ENCODE measurements at regions not wholly inside any gene's neighbourhood (a gene's known extent, or its start where the extent isn't known, plus 50 kb on each side); places are given as distances from the start of the nearest gene placed in this dataset.

DNA sequence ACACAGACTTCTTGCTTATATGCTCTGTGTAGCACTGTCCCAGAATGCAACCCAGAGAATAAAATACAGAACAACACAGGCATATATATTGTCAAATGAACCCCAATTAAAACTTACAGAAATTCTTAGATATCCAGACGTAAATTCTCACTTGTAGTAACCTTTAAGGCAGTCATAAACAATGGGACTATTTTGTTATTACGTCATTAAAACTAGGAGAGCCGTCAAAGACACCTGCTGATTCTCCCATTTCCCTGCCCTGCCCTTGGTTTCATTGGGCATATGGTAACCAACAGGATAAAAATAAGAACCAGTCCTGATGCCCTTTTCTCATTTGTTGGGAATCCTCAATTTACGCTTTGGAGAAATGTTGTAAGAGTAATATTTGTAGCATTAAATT lies 871.3 kb upstream of the EYS start:
- Histone ChIP-seq H3K9ac (replicated peaks in 1 of 4; ENCODE audit: extremely low read depth in 1 of 4, low read depth in 3 of 4, low read length in 3 of 4) (no peak overlapping the region), H3K18ac (ENCODE audit: extremely low read depth, low read length) (no peak overlapping the region), H3K4ac (replicated peaks; ENCODE audit: insufficient read length, low read depth, low read length) (no peak overlapping the region), H2BK15ac (ENCODE audit: low read length) (no peak overlapping the region), H2AK5ac (ENCODE audit: low read depth, low read length) (no peak overlapping the region), H3K9me3 (ENCODE audit: insufficient read depth in 2 of 2, low read depth in 1 of 2, low read length in 1 of 2) (no peaks in the 10 kb centered on the region; a peak in 1 of 4 replicates), H2BK12ac (ENCODE audit: low read depth, low read length) (no peak overlapping the region), H3K23ac (ENCODE audit: insufficient read length) (no peak overlapping the region), H3K14ac (ENCODE audit: insufficient read length) (no peak overlapping the region), H3K27me3 (replicated peaks in 1 of 4; ENCODE audit: control insufficient read depth in 3 of 4, extremely low read depth in 1 of 4, insufficient read depth in 3 of 4, low read length in 3 of 4) (no peaks in the 10 kb centered on the region), H4K91ac (replicated peaks; ENCODE audit: insufficient read length, low read length) (no peak overlapping the region), H2BK20ac (ENCODE audit: low read length) (no peak overlapping the region), H3K4me3 (ENCODE audit: extremely low read depth in 1 of 4, insufficient read depth in 2 of 4, low read depth in 3 of 4, low read length in 4 of 4) (no peak overlapping the region), H4K5ac (ENCODE audit: insufficient read length, low read depth, low read length) (no peak overlapping the region), H3K36me3 (ENCODE audit: control insufficient read depth in 2 of 4, insufficient read depth in 4 of 4, low read length in 3 of 4) (no peaks in the 10 kb centered on the region), H3K79me1 (ENCODE audit: low read depth, low read length) (no peaks in the 10 kb centered on the region), H3K4me1 (replicated peaks in 1 of 4; ENCODE audit: control insufficient read depth in 3 of 4, insufficient read depth in 4 of 4, low read length in 3 of 4) (no peaks in the 10 kb centered on the region), H3K23me2 (ENCODE audit: low read depth, low read length) (no peaks in the 10 kb centered on the region), H3K79me2 (ENCODE audit: control insufficient read depth in 1 of 2, insufficient read depth in 2 of 2, low read length in 2 of 2) (no peaks in the 10 kb centered on the region), H2AFZ (ENCODE audit: low read length) (no peak overlapping the region), H3K4me2 (ENCODE audit: insufficient read depth in 1 of 2, low read depth in 2 of 2, low read length in 2 of 2) (no peak overlapping the region), H4K8ac (ENCODE audit: extremely low read depth, insufficient read depth, low read length) (no peak overlapping the region), H2BK5ac (ENCODE audit: low read depth, low read length) (no peak overlapping the region), H3K27ac (ENCODE audit: low read depth, low read length) (no peak overlapping the region), H4K20me1 (replicated peaks in 1 of 2; ENCODE audit: control insufficient read depth in 1 of 2, insufficient read depth in 2 of 2, low read length in 2 of 2) (no peaks in the 10 kb centered on the region), H2BK120ac (replicated peaks; ENCODE audit: low read depth, low read length) (no peak overlapping the region), H3K56ac (replicated peaks; ENCODE audit: insufficient read length, low read depth, low read length) (no peak overlapping the region)
- ChIA-PET POLR2A (ENCODE audit: partially characterized antibody) (no interaction called here), CTCF (ENCODE audit: partially characterized antibody) (no interaction called here)
- FAIRE-seq (no peak), DNase-seq (ENCODE audit: low read depth in 1 of 2, low spot score in 2 of 2) (no peak)
- 91% methylated on average over 4 of the region's 4 CpGs; no CpG with 5 or more reads in 1 of the 2 experiments for WGBS, 2 experiments (ENCODE audit: extremely low coverage in 1 of 2, insufficient coverage in 1 of 2, insufficient read length in 1 of 2, insufficient replicate concordance in 2 of 2, low coverage in 1 of 2, low lambda C conversion rate in 2 of 2, missing lambda C conversion rate in 1 of 2)
- no peak for TF ChIP-seq GABPA (IDR thresholded peaks at IDR 0.05; ENCODE audit: borderline replicate concordance, insufficient read depth, low read length)
- TF ChIP-seq KDM4A (IDR thresholded peaks at IDR 0.05; ENCODE audit: low read depth, low read length, severe bottlenecking): no peak
- TF ChIP-seq EP300 (IDR thresholded peaks at IDR 0.05; ENCODE audit: borderline replicate concordance in 1 of 2, low read depth in 2 of 2, low read length in 2 of 2): no peak
- no peak for TF ChIP-seq TBP (IDR thresholded peaks at IDR 0.05; ENCODE audit: low read depth, low read length)
- no peak for TF ChIP-seq SP4 (IDR thresholded peaks at IDR 0.05; ENCODE audit: low read length)
- no peak for TF ChIP-seq CTBP2 (IDR thresholded peaks at IDR 0.05; ENCODE audit: borderline replicate concordance, insufficient read depth, insufficient read length, low read length)
- TF ChIP-seq, protein P1, sequence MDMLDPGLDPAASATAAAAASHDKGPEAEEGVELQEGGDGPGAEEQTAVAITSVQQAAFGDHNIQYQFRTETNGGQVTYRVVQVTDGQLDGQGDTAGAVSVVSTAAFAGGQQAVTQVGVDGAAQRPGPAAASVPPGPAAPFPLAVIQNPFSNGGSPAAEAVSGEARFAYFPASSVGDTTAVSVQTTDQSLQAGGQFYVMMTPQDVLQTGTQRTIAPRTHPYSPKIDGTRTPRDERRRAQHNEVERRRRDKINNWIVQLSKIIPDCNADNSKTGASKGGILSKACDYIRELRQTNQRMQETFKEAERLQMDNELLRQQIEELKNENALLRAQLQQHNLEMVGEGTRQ (IDR thresholded peaks at IDR 0.05; ENCODE audit: low read length): no peak

Data from H1 (cell line).